SK-N-SH (cell line): ENCODE measurements at regions not wholly inside any gene's neighbourhood (a gene's known extent, or its start where the extent isn't known, plus 50 kb on each side); places are given as distances from the start of the nearest gene placed in this dataset.

Source experiments
- EP300 ChIP-seq, 2 experiments: IDR thresholded peaks; 2 replicates each; pipeline versions ENCODE4 v1.4.0 to v1.6.1; 2012; ENCODE audit warnings: borderline replicate concordance in 1 of 2, low read depth in 1 of 2, low read length in 1 of 2
- FOXM1 ChIP-seq: IDR thresholded peaks from 2 replicates; pipeline ENCODE4 v1.4.0; 2012; ENCODE audit warnings: low read depth, mild to moderate bottlenecking
- GABPA ChIP-seq: IDR thresholded peaks from 2 replicates; pipeline ENCODE4 v1.4.0; 2012; ENCODE audit warnings: low read depth, mild to moderate bottlenecking
- POLR2AphosphoS5 ChIP-seq: IDR thresholded peaks from 2 replicates; pipeline ENCODE4 v1.6.1; 2012; ENCODE audit warnings: low read depth, low read length
- RAD21 ChIP-seq: IDR thresholded peaks from 2 replicates; pipeline ENCODE4 v1.6.1; 2012; ENCODE audit warnings: mild to moderate bottlenecking, low read length
- TAF1 ChIP-seq: IDR thresholded peaks from 2 replicates; pipeline ENCODE4 v1.6.1; 2012; ENCODE audit warnings: low read depth, mild to moderate bottlenecking, low read length, moderate library complexity, borderline replicate concordance
- TF ChIP-seq, protein P1 (sequence below): fragments of 200-600 bp; sonication (generic); IDR thresholded peaks from 2 replicates; pipeline ENCODE4 v1.6.1; 2017; ENCODE audit warnings: antibody characterized with exemption, mild to moderate bottlenecking, moderate library complexity

DNA sequence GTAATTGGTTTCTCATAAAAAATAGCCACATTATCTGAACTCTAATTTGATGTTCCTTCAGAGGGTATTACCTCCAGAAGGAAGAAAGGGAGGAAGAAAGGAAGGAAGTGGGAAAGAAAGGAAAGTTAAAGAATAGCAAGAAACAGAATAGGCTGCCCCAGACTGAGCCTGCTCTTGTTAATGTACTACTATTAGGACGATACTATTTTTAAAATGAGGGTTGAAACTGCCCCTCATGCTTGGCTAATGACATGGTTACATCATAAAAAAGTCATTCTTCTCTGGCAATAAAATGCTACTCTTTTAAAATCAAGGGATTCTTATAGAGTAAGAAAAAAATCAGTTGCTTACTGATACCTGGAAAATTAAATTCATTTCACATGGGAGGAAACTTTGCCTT is 253.0 kb downstream of the KTN1 start:
- TF ChIP-seq RAD21 (no peak), FOXM1 (no peak), TAF1 (no peak), POLR2AphosphoS5 (no peak), GABPA (no peak), EP300 (IDR thresholded peaks at IDR 0.05; ENCODE audit: borderline replicate concordance in 1 of 2, low read depth in 1 of 2, low read length in 1 of 2) (no peak)
- TF ChIP-seq, protein P1, sequence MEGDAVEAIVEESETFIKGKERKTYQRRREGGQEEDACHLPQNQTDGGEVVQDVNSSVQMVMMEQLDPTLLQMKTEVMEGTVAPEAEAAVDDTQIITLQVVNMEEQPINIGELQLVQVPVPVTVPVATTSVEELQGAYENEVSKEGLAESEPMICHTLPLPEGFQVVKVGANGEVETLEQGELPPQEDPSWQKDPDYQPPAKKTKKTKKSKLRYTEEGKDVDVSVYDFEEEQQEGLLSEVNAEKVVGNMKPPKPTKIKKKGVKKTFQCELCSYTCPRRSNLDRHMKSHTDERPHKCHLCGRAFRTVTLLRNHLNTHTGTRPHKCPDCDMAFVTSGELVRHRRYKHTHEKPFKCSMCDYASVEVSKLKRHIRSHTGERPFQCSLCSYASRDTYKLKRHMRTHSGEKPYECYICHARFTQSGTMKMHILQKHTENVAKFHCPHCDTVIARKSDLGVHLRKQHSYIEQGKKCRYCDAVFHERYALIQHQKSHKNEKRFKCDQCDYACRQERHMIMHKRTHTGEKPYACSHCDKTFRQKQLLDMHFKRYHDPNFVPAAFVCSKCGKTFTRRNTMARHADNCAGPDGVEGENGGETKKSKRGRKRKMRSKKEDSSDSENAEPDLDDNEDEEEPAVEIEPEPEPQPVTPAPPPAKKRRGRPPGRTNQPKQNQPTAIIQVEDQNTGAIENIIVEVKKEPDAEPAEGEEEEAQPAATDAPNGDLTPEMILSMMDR = no peak
